ENCODE measurements at regions not wholly inside any gene's neighbourhood (a gene's known extent, or its start where the extent isn't known, plus 50 kb on each side); places are given as distances from the start of the nearest gene placed in this dataset.
"Not testable (repeated sequence)": the region's sequence is repeated elsewhere in the genome, so short reads cannot be mapped to it uniquely, and the experiment has no call there.

DNA sequence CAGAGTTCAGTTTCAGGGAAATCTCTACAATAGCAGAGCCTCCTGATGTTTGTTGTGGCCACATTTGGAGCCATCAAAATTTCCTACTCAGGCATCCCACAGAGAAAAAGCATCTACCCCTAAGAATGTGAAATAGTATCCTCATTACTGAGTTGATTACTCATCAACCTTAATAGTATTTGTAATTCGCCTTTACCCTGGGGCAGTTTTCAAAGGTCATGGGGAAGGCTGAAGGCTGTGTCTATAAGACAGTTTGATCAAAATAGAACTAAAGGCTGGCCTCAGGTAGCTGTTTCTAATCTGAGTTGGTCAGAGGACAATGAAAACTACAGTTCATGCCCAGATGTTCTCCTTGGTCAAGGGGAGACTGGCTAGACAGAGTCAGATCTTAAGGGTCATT, 189.7 kb downstream of the ZNF92 start:
- WGBS, 2 experiments (ENCODE audit: extremely low coverage in 2 of 2, insufficient read length in 1 of 2) = no CpG with 5 or more reads among the region's 1 CpG
- H2BK20ac ChIP-seq (ENCODE audit: low read depth, low read length); H3K4ac ChIP-seq (ENCODE audit: low read depth, low read length); H2BK120ac ChIP-seq (ENCODE audit: low read depth, low read length); POLR2A ChIA-PET (ENCODE audit: unreplicated experiment); H3K9me3 ChIP-seq (ENCODE audit: control insufficient read depth, insufficient read depth, low read length); H3K27me3 ChIP-seq (ENCODE audit: control insufficient read depth, insufficient read depth, low read length); H4K8ac ChIP-seq (ENCODE audit: low read depth in 2 of 2, low read length in 2 of 2); H3K4me3 ChIP-seq (ENCODE audit: insufficient read depth, low read depth, low read length); ATAC-seq (ENCODE audit: low read depth); BruUV-seq (replicated peaks); H3K36me3 ChIP-seq (ENCODE audit: control insufficient read depth, insufficient read depth, low read length); in situ Hi-C loops (cut with MboI; ENCODE audit: low sequenced_read_pairs); H3K79me1 ChIP-seq (ENCODE audit: low read depth in 1 of 2, low read length in 2 of 2); H3K4me1 ChIP-seq (ENCODE audit: control insufficient read depth, insufficient read depth, low read length); H2AK5ac ChIP-seq (ENCODE audit: low read depth, low read length); H3K4me2 ChIP-seq (ENCODE audit: low read depth, low read length); CTCF ChIA-PET; H3K9me1 ChIP-seq (ENCODE audit: insufficient read depth, low read length); H3K18ac ChIP-seq (ENCODE audit: low read depth, low read length); H3K9ac ChIP-seq (ENCODE audit: low read depth, low read length); H4K5ac ChIP-seq (ENCODE audit: low read depth, low read length); H3K56ac ChIP-seq (ENCODE audit: extremely low read depth, insufficient read depth, low read length); H2BK5ac ChIP-seq (ENCODE audit: low read depth, low read length, poor library complexity, severe bottlenecking); H3K23ac ChIP-seq (ENCODE audit: low read depth, low read length); H3K14ac ChIP-seq (replicated peaks; ENCODE audit: low read depth, low read length); H2AFZ ChIP-seq (replicated peaks; ENCODE audit: low read length, poor library complexity); H4K91ac ChIP-seq (ENCODE audit: insufficient read depth, low read depth, low read length); dilution Hi-C loops (cut with HindIII; ENCODE audit: low sequenced_read_pairs, unreplicated experiment); H2BK15ac ChIP-seq (ENCODE audit: low read depth, low read length); intact Hi-C loops (cut with micrococcal nuclease); DNase-seq; H4K20me1 ChIP-seq (ENCODE audit: insufficient read depth, low read length); H3K27ac ChIP-seq (ENCODE audit: insufficient read depth, low read length); H2AK9ac ChIP-seq (replicated peaks; ENCODE audit: low read depth, low read length, poor library complexity): not testable (repeated sequence)

DNA sequence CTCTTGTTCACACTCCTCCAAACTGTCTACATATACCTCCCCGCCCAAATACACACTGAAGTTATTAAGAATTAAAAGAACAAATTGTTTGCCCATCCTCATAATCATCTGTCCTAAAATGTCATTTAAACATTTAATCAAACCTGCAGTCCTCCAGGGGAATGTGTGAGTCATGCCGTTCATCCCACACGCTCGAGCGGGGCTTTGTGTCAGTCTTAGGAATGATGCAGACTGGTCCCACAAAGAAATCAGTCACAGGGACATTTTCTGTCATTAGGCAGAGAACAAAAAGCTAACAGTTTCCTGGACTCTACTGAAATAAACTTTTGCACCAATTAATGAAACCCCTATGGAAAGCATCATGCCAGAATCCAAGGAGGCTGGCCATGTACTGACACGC, 194.6 kb downstream of the ZNF92 start:
- H3K9me1 ChIP-seq (ENCODE audit: insufficient read depth, low read length); H3K23ac ChIP-seq (ENCODE audit: low read depth, low read length); CTCF ChIA-PET; H2BK120ac ChIP-seq (ENCODE audit: low read depth, low read length); ATAC-seq (ENCODE audit: low read depth); H3K9ac ChIP-seq (ENCODE audit: low read depth, low read length); H3K9me3 ChIP-seq (ENCODE audit: control insufficient read depth, insufficient read depth, low read length); H4K5ac ChIP-seq (ENCODE audit: low read depth, low read length); H2BK20ac ChIP-seq (ENCODE audit: low read depth, low read length); H3K4me1 ChIP-seq (ENCODE audit: control insufficient read depth, insufficient read depth, low read length); H3K4ac ChIP-seq (ENCODE audit: low read depth, low read length); H3K14ac ChIP-seq (replicated peaks; ENCODE audit: low read depth, low read length); H2AFZ ChIP-seq (replicated peaks; ENCODE audit: low read length, poor library complexity); H3K27ac ChIP-seq (ENCODE audit: insufficient read depth, low read length); H3K4me2 ChIP-seq (ENCODE audit: low read depth, low read length); H3K4me3 ChIP-seq (ENCODE audit: insufficient read depth, low read depth, low read length); intact Hi-C loops (cut with micrococcal nuclease); H4K91ac ChIP-seq (ENCODE audit: insufficient read depth, low read depth, low read length); H4K20me1 ChIP-seq (ENCODE audit: insufficient read depth, low read length); H3K79me1 ChIP-seq (ENCODE audit: low read depth in 1 of 2, low read length in 2 of 2); BruUV-seq (replicated peaks); H3K27me3 ChIP-seq (ENCODE audit: control insufficient read depth, insufficient read depth, low read length); H2AK9ac ChIP-seq (replicated peaks; ENCODE audit: low read depth, low read length, poor library complexity); DNase-seq; POLR2A ChIA-PET (ENCODE audit: unreplicated experiment); H4K8ac ChIP-seq (ENCODE audit: low read depth in 2 of 2, low read length in 2 of 2); H3K18ac ChIP-seq (ENCODE audit: low read depth, low read length); H2BK15ac ChIP-seq (ENCODE audit: low read depth, low read length); dilution Hi-C loops (cut with HindIII; ENCODE audit: low sequenced_read_pairs, unreplicated experiment); in situ Hi-C loops (cut with MboI; ENCODE audit: low sequenced_read_pairs); H2BK5ac ChIP-seq (ENCODE audit: low read depth, low read length, poor library complexity, severe bottlenecking); H3K36me3 ChIP-seq (ENCODE audit: control insufficient read depth, insufficient read depth, low read length); H2AK5ac ChIP-seq (ENCODE audit: low read depth, low read length); H3K56ac ChIP-seq (ENCODE audit: extremely low read depth, insufficient read depth, low read length): not testable (repeated sequence)
- WGBS, 2 experiments (ENCODE audit: extremely low coverage in 2 of 2, insufficient read length in 1 of 2) = no CpG with 5 or more reads among the region's 6 CpGs

Data from IMR-90 (cell line).